GM12874 (cell line): ENCODE measurements at regions not wholly inside any gene's neighbourhood (a gene's known extent, or its start where the extent isn't known, plus 50 kb on each side); places are given as distances from the start of the nearest gene placed in this dataset.

Experiments used
- CTCF ChIP-seq: IDR thresholded peaks from 2 replicates; pipeline ENCODE4 v1.5.1; 2011; ENCODE audit warnings: low read depth, mild to moderate bottlenecking, control low read depth, low read length, moderate library complexity; ENCODE audit not compliant: insufficient read depth

DNA sequence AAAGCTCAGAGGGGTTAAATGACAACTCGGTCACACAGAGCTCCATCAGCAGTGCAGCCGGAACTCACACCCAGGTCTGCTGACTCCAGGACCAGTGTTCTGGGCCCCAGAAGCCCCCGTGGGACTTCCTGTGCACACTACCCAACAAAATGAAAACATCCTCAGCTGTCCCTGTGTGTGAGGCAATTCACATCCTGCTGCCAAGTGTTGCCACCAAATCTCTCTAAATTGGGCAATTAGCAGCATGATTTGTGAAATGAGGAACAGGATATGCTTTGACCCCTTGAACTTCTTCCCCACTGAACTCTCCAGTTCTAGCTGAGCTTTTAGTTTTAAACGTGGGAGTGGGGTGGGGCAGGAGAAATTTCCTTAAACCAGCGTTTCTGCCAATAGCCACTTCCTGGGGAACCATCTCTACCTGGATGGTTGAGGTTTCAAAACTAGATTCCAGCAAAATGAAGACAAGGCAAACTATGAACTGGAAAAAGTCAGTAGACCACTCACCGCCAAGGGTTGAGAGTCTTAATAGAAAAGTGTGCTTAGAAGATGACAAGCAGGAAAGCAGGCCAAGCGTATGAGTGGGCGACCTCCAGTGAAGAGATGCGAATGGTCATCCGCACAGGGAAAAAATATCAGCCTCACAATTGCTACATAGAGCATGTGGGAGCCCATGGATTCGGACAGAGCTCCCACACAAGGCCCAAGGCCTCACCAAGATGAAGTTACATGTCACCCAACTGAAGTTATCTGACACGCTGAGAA, 51.9 kb upstream of the CHST15 start:
- no peak for TF ChIP-seq CTCF

- no peak for TF ChIP-seq CTCF
Measured at GRCh38 chr10:124144536-124144935, 51.1 kb upstream of the CHST15 start.

DNA sequence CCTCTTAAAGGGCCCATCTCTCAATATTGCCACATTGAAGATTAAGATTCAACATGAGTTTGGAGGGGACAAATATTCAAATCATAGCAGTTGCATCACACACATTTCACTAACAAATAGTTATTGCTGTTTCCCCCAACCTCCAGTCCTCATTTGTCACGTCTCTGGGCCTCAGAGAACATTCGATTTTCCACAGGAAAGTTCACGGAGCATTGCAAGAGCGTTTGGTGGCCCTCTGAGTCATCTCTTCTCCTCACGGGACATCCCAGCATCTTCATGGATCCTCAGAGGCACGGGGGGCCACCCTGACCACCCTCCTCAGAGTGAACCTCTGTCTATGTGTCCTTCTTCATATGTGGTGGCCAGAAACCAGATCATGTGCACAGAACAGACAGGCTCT, 50.3 kb upstream of the CHST15 start:
- no peak for TF ChIP-seq CTCF
